RCC 7860 (cell line): ENCODE measurements at regions not wholly inside any gene's neighbourhood (a gene's known extent, or its start where the extent isn't known, plus 50 kb on each side); places are given as distances from the start of the nearest gene placed in this dataset.
"Not testable (repeated sequence)": the region's sequence is repeated elsewhere in the genome, so short reads cannot be mapped to it uniquely, and the experiment has no call there.

Experiments
- DNase-seq: peaks from one replicate; pipeline ENCODE4 v3.0.0-alpha.2; 2015; ENCODE audit warnings: low spot score
- FAIRE-seq: peaks from 2 replicates; lab custom pipeline; 2012; peaks lifted over from hg19 to GRCh38; lab: Jason Lieb, UNC

DNA sequence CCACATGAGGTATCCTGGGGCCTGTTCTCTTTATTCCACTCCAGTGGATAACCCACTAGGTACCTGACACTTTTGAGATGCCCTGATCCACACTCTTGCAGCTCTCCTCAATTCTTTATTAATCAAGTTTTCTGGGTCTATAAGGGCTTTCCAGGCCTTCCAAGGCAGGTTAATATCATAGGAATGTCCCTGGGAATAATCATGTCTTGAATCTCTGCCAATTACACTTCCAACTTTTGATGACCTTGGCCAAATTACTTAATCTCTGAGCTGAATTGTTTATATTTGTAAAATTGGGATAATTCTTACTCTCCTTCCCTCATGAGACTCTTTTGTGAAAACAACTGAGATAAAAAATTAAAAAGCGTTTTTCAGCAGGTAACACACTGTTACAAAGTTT lies 881.7 kb downstream of the MCTP2 start:
- FAIRE-seq (no peak), DNase-seq (no peak)

DNA sequence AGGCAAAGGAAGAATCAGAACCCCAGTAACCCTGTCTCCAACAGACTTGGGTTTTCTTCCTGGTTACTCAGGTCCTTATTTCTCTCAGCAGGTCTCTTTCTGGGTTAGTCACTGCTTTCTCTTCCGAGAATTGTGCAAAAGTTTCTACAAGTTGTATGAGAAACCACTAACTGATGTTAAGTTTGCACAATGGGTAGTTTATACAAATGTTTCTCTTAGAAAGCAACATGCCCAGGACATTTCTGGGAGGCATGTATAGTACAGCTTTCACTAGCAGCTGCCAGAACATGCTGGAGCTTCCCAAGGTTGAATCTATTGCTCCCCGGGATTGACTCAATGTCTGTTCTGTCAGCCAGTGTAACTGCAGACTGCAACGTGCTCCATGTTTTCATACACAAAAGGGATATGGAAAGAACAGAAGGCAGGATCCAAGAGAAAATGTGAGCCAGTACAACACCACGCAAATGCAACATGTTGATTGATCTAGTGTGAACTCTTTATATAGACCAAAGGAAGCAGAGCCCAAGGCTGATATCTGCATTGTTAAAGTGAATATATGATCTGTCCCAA lies 887.8 kb downstream of the MCTP2 start:
- DNase-seq = no peak
- no peak for FAIRE-seq

DNA sequence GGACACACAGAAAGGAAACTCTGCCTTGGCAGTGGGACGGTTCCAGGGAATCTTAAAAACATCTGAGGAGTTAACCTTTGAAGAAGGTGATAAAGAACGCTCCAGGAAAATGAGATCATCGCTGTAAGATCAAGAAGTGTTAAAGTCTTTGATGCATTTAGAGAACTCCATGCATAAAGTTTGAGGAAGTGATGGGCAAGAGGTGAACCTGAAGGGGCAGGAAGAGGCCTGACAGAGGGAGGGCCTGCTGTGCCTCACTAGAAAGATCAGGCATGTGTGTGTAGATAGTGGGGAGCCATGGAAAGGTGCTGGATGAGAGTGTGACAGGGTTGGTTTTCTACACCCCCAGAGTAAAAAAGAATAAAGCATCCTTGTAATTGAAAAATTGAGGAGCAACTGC lies 889.2 kb downstream of the MCTP2 start:
- FAIRE-seq (no peak), DNase-seq (no peak)

DNA sequence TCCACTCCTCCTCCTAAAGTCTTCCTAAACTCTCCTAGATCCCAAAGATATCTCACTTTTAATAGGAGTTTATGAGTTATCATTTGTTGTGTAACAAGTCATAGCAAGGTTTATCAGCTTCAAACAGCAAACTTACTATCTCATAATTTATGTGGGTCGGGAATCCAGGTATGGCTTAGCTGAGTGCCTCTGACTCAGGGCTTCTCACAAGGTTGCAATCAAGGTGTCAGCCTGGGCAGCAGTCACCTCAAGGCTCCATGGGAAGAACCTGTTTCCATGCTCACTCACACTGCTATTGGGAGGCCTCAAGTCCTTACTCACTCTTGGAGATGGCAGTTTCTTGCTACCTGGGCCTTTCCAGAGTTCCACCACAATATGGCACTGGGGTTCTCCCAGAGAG lies 889.8 kb downstream of the MCTP2 start:
- no peak for DNase-seq
- no peak for FAIRE-seq

DNA sequence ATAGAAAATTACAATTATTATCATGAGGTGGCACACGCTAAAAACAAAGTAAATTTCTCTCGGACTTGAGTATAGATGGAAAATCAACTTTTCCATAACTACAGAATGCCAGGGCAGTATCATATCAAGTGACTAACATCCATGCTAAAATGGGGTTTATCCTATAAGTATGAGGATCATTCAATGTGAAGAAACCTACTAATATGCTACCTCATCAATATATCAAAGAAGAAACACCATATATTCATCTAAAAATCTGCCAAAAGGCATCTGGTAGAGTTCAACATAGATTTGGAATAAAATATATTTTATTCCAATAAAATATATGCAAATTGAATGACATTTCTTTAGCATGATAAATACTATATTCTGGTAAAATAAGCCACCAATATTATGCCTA lies 894.4 kb downstream of the MCTP2 start:
- DNase-seq (no peak), FAIRE-seq (no peak)

DNA sequence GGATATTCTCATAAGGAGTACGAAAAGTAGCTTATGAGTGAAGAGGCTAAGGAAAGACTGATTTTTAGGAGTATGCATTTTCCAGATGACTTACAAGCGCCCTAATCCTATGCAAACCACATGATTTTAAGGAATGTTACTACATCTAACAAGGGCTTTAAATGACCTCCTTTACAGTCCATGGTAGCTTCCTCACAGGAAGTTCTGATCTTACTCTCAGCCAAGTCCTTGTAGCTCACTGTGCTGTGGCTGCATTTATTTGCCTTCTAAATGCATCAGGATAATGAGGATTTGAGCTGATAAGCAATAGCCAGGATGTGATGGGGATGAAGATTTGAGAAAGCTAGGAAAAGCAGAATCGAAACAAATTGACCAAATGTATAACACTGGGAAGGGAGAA lies 896.0 kb downstream of the MCTP2 start:
- peak; percentile 27 for DNase-seq

DNA sequence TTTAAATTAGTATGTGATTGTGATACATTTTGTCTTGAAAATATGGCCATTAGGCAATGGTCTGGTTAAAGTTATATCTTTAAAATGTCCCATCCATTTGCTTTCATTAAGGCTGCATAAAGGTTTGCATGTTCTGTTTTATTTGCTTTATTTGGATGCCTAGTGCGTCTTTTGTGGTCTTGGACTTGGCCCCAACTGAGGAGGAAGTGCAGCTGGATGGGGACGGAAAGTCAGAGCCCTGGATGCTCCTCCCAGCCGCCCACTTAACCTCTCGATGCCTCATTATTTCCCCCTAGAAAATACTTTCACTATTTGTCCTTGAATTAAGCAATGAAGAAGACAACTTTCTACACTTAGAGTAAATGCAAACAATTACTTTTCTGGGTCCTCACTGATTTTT lies 898.2 kb downstream of the MCTP2 start:
- no peak for FAIRE-seq

More for the DNA sequence above, 896.0 kb downstream of the MCTP2 start:
- FAIRE-seq = no peak

DNA sequence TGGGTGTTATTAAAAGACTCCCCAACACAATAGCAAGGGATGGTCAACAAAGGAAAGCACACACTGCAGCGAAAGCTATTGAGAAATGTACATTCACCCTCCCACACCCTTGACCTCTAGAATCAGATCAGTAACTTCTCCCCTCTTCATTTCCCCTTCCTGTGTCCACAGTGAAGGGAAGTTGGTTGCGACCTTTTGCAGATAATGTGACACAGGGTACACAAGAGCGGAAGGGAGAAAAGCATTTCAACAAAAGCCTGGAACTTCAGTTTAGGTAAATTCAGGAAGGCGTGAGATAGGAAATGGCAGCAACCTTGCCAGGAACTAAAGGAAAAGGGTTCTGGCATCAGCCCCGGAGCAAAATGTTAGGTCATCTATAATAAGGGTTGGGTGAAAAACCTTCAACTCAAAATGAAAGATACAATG lies 899.8 kb downstream of the MCTP2 start:
- no peak for DNase-seq
- FAIRE-seq = no peak

More for the DNA sequence above, 898.2 kb downstream of the MCTP2 start:
- no peak for DNase-seq

DNA sequence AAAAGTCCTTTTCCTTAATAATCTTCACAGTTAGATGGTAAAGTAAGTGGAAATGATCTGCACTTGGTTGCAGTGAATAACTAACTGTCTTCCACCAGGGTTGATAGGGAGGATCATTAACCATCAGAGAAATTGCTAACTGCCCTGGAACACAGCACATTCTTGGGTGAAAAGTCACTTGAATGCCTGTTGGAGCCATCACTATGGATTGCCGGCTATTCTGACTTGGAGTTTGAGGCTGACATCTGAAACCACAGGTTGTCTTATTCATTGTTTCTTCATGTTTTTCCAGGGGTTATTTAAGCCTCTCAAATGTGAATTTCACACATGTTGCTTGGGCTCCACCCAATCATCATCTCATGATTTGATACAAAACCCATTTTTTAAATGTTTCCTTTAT lies 901.4 kb downstream of the MCTP2 start:
- DNase-seq (peak; percentile 90), FAIRE-seq (peak; percentile 98)

DNA sequence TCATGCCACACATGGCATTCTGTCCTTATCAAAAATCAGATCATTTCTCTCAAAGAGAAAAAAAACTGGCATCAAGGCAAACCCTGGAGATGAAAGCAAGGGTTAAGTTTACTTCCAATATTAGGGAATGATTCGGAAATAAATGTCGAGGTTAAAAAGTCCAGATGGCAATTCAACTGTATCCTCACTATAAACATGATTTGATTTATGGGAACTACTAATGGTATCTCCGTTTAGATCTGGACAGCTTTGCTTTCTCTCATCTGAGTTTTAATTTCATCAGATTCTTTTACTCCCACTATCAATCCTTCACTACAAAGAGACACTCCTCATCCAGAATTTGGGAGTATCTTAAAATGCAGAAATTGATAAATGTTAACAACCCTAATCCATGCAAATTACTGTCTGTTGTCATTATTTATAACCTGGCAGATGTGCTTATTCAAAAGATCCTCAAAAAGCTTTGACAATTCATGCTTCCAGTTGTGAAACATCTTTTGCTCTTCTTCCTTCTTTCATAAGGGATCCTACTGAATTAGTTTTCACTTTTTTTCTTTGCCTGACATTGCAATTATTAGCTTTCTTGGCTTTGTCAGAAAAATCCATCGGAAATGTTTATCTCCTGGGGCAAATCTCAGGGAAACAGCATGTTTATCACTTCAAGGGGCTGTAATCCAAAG lies 903.2 kb downstream of the MCTP2 start:
- FAIRE-seq (no peak), DNase-seq (no peak)

DNA sequence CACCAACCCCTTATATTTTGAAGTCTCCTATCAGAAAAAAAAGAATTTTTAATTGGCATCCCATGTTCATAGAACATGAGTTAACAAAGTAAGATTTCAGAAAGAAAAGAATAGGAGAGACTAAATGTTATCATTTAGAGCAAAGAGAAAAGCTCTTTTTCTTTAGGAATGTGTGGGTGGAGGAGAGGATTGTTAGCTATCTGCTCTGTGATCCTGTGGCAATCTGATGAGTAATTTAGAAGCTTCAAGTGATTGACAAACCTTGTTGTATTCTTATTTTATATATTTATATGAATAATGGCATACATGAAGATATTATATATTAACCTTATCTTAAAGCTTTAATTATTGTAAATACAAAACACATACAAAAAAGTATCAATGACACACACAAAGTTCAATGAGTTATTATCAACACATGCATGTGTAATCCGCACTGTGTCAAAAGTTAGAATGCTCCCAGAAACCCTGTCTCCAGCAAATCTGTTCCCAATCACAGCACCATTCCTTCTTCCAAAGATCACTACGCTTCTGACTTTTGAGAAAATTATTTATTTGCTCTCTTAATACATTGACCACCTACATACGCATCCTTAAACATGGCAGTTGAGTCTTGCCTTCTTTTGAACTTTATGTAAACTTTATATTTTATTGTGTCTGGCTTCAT lies 907.4 kb downstream of the MCTP2 start:
- DNase-seq = no peak
- FAIRE-seq = no peak

DNA sequence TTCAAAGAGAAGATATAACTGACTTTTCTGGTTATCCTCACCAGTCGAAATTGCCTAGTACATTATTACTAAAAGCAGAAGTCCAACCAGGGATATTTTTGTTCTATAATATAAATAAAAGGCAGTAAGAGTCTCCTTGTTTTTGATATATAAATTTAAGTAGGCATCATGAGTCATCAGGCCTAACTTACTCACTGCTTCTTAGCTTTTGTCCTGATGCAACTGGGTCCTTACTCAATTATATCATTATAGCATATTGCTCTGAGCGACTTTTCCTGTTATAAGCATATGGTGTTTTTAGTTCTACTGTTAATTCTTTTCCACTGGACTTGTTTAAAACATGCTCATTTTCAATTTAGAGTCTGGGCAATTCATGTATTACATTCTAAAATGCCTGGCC lies 910.1 kb downstream of the MCTP2 start:
- DNase-seq (no peak), FAIRE-seq (no peak)

DNA sequence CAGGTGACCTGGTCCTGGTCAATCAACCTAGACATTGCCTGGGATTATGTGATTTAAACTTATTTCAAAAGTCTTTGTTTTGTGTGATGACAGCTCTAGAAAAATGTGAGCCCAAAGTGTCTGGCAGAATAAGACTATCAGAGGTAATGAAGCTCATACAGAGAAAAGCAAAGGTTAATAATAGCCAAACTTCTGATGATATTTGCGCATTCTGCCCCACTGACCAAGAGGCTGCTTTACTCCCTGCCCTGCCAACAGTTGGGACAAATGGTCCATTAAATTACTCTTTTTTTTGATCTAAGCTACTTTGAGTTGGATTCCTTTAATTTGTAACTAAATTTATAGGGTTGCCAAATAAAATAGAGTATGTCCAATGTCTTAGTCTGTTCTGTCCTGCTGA lies 911.2 kb downstream of the MCTP2 start:
- DNase-seq = no peak
- no peak for FAIRE-seq

DNA sequence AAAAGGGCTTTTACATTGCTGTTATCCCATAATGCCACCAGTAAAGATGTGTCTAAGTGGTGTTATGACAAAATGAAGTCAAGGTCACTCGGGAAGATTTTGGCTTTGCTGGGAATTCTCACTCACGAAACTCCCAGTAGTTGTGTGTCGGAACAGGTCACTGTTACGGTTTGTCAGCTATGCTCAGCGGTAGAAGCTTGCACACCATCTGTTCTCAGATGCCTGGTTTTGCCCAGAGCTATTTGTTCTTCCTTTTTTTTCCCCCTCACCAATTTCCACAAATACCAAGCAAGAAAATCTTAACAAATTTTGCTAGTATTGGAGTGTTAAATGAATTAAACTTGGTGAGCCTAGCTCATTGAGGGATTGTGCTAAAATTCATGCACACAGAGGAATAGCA lies 915.1 kb downstream of the MCTP2 start:
- no peak for FAIRE-seq
- DNase-seq = no peak

DNA sequence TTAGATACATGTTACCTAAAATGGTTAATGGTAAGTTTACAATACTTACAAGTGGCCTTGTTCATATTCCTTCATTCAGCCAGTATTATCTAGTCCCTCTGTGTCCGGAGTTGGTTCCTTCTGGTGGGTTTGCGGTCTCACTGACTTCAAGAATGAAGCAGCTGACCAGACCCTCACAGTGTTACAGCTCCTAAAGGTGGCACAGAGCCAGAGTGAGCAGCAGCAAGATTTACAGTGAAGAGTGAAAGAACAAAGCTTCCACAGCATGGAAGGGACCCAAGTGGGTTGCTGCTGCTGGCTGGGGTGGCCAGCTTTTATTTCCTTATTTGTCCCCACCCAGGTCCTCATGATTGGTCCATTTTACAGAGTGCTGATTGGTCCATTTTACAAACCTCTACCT lies 916.8 kb downstream of the MCTP2 start:
- DNase-seq = no peak
- FAIRE-seq = no peak

DNA sequence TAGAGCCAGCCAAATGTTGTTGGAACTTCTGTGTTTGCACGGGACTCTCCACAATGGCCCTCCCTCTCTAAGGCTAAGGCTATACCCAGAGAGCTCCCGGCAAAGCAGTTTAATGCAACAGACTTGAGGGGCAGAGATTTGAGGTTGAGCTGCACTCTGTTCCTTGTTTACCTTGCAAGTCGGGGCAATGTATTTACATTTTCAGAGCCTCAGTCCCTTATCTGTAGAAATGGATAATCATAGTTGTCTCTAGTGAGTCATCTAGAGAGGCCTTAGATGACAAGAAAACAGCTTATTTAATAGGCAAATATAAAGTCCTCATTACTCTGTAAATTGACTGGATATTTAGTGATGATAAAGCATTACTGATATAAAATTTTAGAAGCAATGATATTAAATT lies 917.7 kb downstream of the MCTP2 start:
- DNase-seq (no peak), FAIRE-seq (no peak)

DNA sequence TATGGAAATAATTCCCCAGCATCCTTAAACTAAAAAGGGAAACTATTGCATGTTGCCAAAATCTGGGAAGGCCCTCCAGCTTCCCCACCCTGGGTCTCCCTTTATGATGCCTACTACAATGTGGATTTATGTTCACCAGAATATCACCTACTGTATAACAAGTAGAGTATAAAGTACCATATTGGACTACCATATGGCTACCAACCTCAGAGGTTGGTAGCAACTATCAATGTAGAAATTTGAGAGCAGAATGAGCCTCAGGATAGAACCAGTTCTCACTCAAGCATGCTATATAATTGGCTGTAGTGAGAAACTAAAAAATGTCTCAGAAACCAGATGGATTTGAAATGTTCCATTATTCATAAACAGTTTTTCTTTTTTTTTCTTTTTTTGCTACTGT lies 918.4 kb downstream of the MCTP2 start:
- no peak for FAIRE-seq
- DNase-seq = no peak

DNA sequence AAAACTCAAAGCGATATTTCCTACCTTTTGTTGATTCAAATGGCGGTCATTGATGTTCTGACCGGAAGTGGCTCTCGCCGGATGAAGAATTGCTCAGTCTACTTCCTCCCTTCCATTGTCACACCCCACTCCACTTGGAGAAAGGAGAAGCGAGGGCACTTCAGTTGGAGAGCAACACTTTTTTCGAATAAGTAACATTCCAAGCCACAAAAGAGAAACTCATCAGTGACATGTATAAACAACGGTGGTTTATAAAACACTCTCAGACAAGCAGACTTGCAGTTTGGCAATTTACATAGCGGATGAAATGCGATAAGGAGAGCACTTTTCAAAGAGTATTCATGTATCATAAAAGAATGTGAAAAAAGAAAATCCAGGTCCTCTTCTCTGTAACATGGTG lies 919.1 kb downstream of the MCTP2 start:
- FAIRE-seq = no peak
- no peak for DNase-seq

DNA sequence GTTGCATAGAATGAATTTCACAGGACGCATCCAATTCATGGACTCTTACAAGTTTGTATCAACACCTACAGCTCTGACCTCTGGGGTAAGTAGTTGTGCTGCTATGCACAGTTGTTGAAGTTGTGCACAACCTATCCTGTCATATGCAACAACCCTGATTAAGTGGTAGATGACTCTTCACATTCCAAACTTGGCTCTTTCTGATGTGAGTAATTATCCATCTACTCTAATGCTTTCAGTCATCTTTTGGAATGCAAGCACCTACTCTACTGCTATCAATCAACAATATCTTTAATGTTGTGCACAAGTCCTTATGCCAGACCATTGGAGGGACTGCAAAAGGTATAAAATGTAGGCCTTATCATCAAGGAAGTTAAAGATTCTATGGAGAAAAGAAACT lies 921.4 kb downstream of the MCTP2 start:
- FAIRE-seq = no peak

DNA sequence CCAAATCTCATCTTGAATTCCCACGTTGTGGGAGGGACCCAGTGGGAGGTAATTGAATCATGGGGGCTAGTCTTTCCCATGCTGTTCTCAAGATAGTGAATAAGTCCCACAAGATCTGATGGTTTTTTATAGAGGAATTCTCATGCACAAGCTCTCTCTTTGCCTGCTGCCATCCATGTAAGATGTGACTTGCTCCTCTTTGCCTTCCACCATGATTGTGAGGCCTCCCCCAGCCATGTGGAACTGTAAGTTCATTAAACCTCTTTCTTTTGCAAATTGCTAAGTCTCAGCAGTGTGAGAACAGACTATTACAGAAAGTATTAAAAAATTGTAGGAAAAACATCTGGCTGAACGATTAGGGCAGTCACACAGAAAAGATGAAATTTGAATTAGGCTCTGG lies 921.8 kb downstream of the MCTP2 start:
- DNase-seq, FAIRE-seq: not testable (repeated sequence)

More for the DNA sequence above, 921.4 kb downstream of the MCTP2 start:
- no peak for DNase-seq

DNA sequence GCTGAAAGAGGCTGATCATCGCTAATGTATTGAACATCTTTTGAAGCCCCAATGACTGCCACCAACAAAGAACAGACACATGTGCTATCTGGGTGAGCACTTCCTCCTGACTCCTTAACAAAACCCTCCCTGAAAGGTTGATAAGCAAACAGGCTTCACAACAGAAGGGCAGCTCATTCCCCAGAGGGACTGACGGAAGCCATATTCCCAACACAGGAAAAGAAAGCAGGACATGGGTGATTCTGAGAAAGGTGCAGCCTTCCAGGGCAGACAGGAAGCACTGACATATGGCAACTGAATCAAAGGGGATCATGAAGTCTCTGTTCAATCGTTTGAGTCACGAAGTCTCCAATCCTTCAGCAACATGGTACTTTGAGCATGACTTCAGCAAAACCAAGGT lies 929.0 kb downstream of the MCTP2 start:
- DNase-seq = no peak
- FAIRE-seq = no peak

DNA sequence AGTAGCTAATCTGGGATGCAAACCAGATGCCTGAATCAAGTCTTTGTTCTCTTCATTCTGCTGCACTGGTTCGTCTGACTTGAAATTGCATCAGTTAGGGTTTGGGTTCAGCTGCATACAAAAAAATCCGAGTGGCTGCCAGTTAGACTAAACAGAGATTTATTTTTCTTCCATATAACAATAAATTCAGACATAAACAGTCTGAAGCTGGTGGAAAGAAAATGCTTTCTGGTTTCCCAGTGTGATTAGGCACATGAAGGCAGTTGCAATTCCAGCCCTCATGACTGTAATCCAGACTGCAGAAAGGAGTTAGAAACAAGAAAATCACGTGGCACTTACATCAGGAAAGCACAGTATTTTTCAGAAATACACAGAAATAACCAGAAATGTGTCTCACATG lies 930.7 kb downstream of the MCTP2 start:
- FAIRE-seq (no peak), DNase-seq (no peak)
